Hepatocyte (in vitro differentiated cells): ENCODE measurements at regions not wholly inside any gene's neighbourhood (a gene's known extent, or its start where the extent isn't known, plus 50 kb on each side); places are given as distances from the start of the nearest gene placed in this dataset.
"Not testable (repeated sequence)": the region's sequence is repeated elsewhere in the genome, so short reads cannot be mapped to it uniquely, and the experiment has no call there.

Source experiments
- DNase-seq: peaks from one replicate; pipeline ENCODE4 v3.0.0-alpha.2; 2016; ENCODE audit warnings: low spot score
- H2AFZ ChIP-seq: fragments of 200-600 bp; sonication (generic); 2 replicates; pipeline ENCODE4 v1.6.0; 2016; ENCODE audit warnings: antibody characterized with exemption, mild to moderate bottlenecking
- H3K27ac ChIP-seq: fragments of 200-600 bp; sonication (generic); 2 replicates; pipeline ENCODE4 v1.5.1; 2016; ENCODE audit warnings: mild to moderate bottlenecking
- H3K27me3 ChIP-seq: fragments of 200-600 bp; sonication (generic); 2 replicates; pipeline ENCODE4 v1.6.1; 2016
- H3K36me3 ChIP-seq: fragments of 200-600 bp; sonication (generic); replicated peaks from 2 replicates; pipeline ENCODE4 v1.5.1; 2016; ENCODE audit warnings: low read depth; ENCODE audit not compliant: insufficient read depth
- H3K4me1 ChIP-seq: fragments of 200-600 bp; sonication (generic); 2 replicates; pipeline ENCODE4 v1.5.1; 2016; ENCODE audit warnings: mild to moderate bottlenecking, moderate library complexity; ENCODE audit not compliant: insufficient read depth
- H3K4me2 ChIP-seq: fragments of 200-600 bp; sonication (generic); 2 replicates; pipeline ENCODE4 v1.6.0; 2016
- H3K4me3 ChIP-seq: fragments of 200-600 bp; sonication (generic); 2 replicates; pipeline ENCODE4 v1.5.1; 2016; ENCODE audit warnings: mild to moderate bottlenecking
- H3K79me2 ChIP-seq: fragments of 200-600 bp; sonication (generic); 2 replicates; pipeline ENCODE4 v1.6.0; 2017; ENCODE audit warnings: mild to moderate bottlenecking
- H3K9me2 ChIP-seq: fragments of 200-600 bp; sonication (generic); replicated peaks from 2 replicates; pipeline ENCODE4 v1.6.0; 2017; ENCODE audit warnings: mild to moderate bottlenecking; ENCODE audit not compliant: insufficient read depth
- H3K9me3 ChIP-seq: fragments of 200-600 bp; sonication (generic); 2 replicates; pipeline ENCODE4 v1.5.1; 2016; ENCODE audit warnings: low read depth, mild to moderate bottlenecking
- H4K20me1 ChIP-seq: fragments of 200-600 bp; sonication (generic); 2 replicates; pipeline ENCODE4 v1.6.0; 2016; ENCODE audit warnings: mild to moderate bottlenecking; ENCODE audit not compliant: insufficient read depth, poor library complexity, severe bottlenecking
- EZH2 ChIP-seq: fragments of 200-600 bp; sonication (generic); IDR thresholded peaks from 2 replicates; pipeline ENCODE4 v1.6.1; 2016; ENCODE audit warnings: antibody characterized with exemption, mild to moderate bottlenecking, borderline replicate concordance
- EZH2phosphoT487 ChIP-seq: fragments of 200-600 bp; sonication (generic); IDR thresholded peaks from one replicate; pipeline ENCODE4 v1.6.1; 2018; ENCODE audit warnings: antibody characterized with exemption, mild to moderate bottlenecking, low read depth, moderate library complexity; ENCODE audit not compliant: unreplicated experiment, severe bottlenecking
- WGBS: methylation state at CpG from one replicate; pipeline ENCODE4 v1.1.6; 2016; ENCODE audit warnings: low lambda C conversion rate; ENCODE audit errors: missing lambda C conversion rate; 5-methylcytosine and 5-hydroxymethylcytosine counted together
- TF ChIP-seq, protein P1 (sequence below): fragments of 200-600 bp; sonication (generic); IDR thresholded peaks from 2 replicates; pipeline ENCODE4 v1.5.1; 2016; ENCODE audit warnings: antibody characterized with exemption, mild to moderate bottlenecking; ENCODE audit not compliant: poor library complexity

DNA sequence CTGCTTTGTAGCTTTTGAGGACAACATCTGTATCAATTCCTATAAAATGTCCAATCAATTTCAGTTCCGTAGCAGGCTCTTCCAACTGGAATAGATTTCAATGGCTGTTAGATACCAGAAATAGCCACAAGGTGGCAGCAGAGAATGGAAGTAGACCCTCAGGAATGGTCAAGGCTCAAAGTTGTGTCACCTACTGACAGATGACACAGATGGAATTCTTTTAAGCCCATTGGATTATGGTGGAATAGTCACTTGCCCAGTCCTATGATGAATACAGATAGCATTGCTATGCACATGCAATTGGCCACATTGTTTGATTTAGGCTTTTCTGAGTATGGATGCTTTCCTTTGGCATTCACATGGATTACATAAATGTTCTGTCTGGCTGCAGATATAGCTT is 130.4 kb upstream of the RADX start:
- Histone ChIP-seq H3K4me2 (no peak overlapping the region), H4K20me1 (no peaks in the 10 kb centered on the region), H3K9me3 (no peaks in the 10 kb centered on the region), H3K27me3 (no peaks in the 10 kb centered on the region), H3K79me2 (no peaks in the 10 kb centered on the region), H3K4me1 (no peaks in the 10 kb centered on the region), H2AFZ (no peak overlapping the region), H3K27ac (no peak overlapping the region), H3K36me3 (no peaks in the 10 kb centered on the region), H3K4me3 (no peak overlapping the region), H3K9me2 (no peaks in the 10 kb centered on the region)
- TF ChIP-seq, protein P1, sequence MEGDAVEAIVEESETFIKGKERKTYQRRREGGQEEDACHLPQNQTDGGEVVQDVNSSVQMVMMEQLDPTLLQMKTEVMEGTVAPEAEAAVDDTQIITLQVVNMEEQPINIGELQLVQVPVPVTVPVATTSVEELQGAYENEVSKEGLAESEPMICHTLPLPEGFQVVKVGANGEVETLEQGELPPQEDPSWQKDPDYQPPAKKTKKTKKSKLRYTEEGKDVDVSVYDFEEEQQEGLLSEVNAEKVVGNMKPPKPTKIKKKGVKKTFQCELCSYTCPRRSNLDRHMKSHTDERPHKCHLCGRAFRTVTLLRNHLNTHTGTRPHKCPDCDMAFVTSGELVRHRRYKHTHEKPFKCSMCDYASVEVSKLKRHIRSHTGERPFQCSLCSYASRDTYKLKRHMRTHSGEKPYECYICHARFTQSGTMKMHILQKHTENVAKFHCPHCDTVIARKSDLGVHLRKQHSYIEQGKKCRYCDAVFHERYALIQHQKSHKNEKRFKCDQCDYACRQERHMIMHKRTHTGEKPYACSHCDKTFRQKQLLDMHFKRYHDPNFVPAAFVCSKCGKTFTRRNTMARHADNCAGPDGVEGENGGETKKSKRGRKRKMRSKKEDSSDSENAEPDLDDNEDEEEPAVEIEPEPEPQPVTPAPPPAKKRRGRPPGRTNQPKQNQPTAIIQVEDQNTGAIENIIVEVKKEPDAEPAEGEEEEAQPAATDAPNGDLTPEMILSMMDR = peak; percentile 65
- TF ChIP-seq EZH2phosphoT487 (no peak), EZH2 (no peak)
- DNase-seq = peak; percentile 79
- 58% methylated on average over 1 of the region's 1 CpG for WGBS

DNA sequence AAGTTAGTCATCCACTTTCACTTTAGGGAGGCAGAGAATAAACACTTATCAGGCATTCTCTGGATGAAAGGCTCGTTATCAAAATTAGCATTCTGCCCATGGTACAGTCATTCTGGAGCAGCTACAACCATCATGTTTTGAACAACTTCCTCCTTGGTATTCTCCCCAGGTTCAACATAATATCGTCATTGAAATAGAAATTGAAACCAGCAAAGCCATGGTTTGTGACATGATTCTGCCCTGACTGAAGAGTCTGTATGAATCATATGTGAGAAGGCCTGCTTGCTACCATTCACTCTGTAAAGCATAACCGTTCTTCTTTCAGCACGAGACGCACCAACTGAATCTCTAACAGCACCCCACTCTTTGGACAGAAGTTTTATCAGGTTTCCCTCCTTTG is 127.5 kb upstream of the RADX start:
- H3K9me3 ChIP-seq = no peaks in the 10 kb centered on the region
- no peak overlapping the region for H3K4me3 ChIP-seq
- no peaks in the 10 kb centered on the region for H4K20me1 ChIP-seq
- H3K79me2 ChIP-seq = no peaks in the 10 kb centered on the region
- H3K9me2 ChIP-seq = no peaks in the 10 kb centered on the region
- no peaks in the 10 kb centered on the region for H3K36me3 ChIP-seq
- 76% methylated on average over 5 of the region's 5 CpGs for WGBS
- H3K27me3 ChIP-seq = no peaks in the 10 kb centered on the region
- no peaks in the 10 kb centered on the region for H3K4me1 ChIP-seq
- H2AFZ ChIP-seq = no peak overlapping the region
- DNase-seq = no peak
- TF ChIP-seq EZH2 = no peak
- TF ChIP-seq, protein P1 = no peak
- no peak for TF ChIP-seq EZH2phosphoT487
- no peak overlapping the region for H3K4me2 ChIP-seq
- no peak overlapping the region for H3K27ac ChIP-seq

DNA sequence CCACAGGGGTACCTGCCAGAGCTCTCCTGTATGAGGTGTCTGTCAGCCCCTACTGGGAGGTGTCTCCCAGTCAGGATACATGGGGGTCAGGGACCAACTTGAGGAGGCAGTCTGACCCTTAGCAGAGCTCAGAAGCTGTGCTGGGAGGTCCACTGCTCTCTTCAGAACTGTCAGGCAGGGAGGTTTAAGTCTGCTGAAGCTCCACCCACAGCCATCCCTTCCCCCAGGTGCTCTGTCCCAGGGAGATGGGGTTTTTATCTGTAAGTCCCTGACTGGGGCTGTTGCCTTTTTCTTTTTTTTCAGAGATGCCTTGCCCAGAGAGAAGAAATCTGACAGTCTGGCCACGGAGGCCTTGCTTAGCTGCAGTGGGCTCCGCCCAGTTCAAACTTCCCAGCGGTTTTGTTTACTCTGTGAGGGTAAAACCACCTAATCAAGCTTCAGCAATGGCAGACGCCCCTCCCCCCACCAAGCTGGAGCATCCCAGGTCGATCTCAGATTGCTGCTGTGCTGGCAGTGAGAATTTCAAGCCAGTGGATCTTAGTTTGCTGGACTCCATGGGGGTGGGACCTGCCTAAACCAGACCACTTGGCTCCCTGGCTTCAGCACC is 118.5 kb upstream of the RADX start:
- H3K9me3 ChIP-seq, H3K27me3 ChIP-seq, H3K27ac ChIP-seq, H2AFZ ChIP-seq, H4K20me1 ChIP-seq, H3K4me1 ChIP-seq, H3K4me3 ChIP-seq, H3K36me3 ChIP-seq, H3K9me2 ChIP-seq, H3K79me2 ChIP-seq: not testable (repeated sequence)
- DNase-seq = peak; percentile 74
- 27% methylated on average over 5 of the region's 5 CpGs for WGBS
- H3K4me2 ChIP-seq = peak overlapping the region; percentile 8

DNA sequence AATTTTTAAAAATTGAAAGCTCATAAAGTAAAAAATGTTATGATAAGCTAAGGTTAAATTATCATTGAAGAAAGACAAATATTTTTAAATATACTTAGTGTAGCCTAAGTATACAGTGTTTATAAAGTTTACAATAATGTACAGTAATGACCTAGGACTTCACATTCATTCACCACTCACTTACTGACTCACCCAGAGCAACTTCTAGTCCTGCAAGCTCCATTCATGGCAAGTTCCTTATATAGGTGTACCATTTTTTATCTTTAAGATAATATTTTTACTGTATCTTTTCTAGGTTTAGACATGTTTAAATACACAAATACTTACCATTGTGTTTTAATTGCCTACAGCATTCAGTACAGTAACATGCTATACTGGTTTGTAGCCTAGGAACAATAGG is 112.3 kb upstream of the RADX start:
- TF ChIP-seq, protein P1 = no peak
- no peak for TF ChIP-seq EZH2
- TF ChIP-seq EZH2phosphoT487 = no peak

More for the DNA sequence above, 112.3 kb upstream of the RADX start:
- H3K79me2 ChIP-seq = no peaks in the 10 kb centered on the region
- H3K9me3 ChIP-seq = peaks cover 10% of the 10 kb centered on the region
- no peak overlapping the region for H3K4me2 ChIP-seq
- H3K27me3 ChIP-seq = no peaks in the 10 kb centered on the region
- no peak for DNase-seq
- H3K4me1 ChIP-seq = no peaks in the 10 kb centered on the region
- no peaks in the 10 kb centered on the region for H3K36me3 ChIP-seq
- no peak overlapping the region for H3K4me3 ChIP-seq
- H4K20me1 ChIP-seq = no peaks in the 10 kb centered on the region
- no peak overlapping the region for H3K27ac ChIP-seq
- H2AFZ ChIP-seq = no peak overlapping the region
- H3K9me2 ChIP-seq = no peaks in the 10 kb centered on the region
